T-cell (primary cell): ENCODE measurements at regions not wholly inside any gene's neighbourhood (a gene's known extent, or its start where the extent isn't known, plus 50 kb on each side); places are given as distances from the start of the nearest gene placed in this dataset.

Experiments used
- ATAC-seq, 4 experiments: fragments of 200-7000 bp in 3 of 4; fragments of 150-1000 bp in 1 of 4; cut with Tn5 transposase; replicated peaks in 1 of 4; 1 replicate in 3 of 4; 2 replicates in 1 of 4; pipeline ENCODE4 v1.10.0; 2021; ENCODE audit warnings: moderate library complexity in 3 of 4, mild to moderate bottlenecking in 2 of 4, moderate number of reproducible peaks in 1 of 4
- CTCF ChIA-PET, 2 donors: fragments of 300-600 bp; sonication (Branson Sonifier 250); formaldehyde crosslinking; loops; one replicate each; lab custom pipeline; 2022; ENCODE audit warnings: antibody characterized with exemption in 2 of 2; lab: Charles Lee
- POLR2A ChIA-PET, 2 donors: fragments of 300-600 bp; sonication (Branson Sonifier 250); formaldehyde crosslinking; loops; one replicate each; lab custom pipeline; 2022; ENCODE audit warnings: antibody characterized with exemption in 2 of 2; lab: Charles Lee
- DNase-seq, 35 experiments: peaks; one replicate each; pipeline versions ENCODE4 v3.0.0 to v3.0.0-alpha.2; 2013 to 2023
- H3K27ac ChIP-seq: one replicate; pipeline ENCODE4 v1.5.1; 2013; ENCODE audit warnings: low read length
- H3K27me3 ChIP-seq, 2 experiments: replicated peaks in 1 of 2; 1 replicate in 1 of 2; 2 replicates in 1 of 2; pipeline versions ENCODE4 v1.6.1 to v1.7.0; 2013; ENCODE audit warnings: low read length in 1 of 2, mixed read lengths in 1 of 2; ENCODE audit not compliant: control insufficient read depth in 2 of 2, insufficient read depth in 2 of 2; ENCODE audit errors: extremely low read depth in 1 of 2
- H3K36me3 ChIP-seq, 2 donors: 1 replicate in 1 of 2; 2 replicates in 1 of 2; pipeline versions ENCODE4 v1.6.1 to v1.7.0; 2013; ENCODE audit warnings: low read length in 1 of 2; ENCODE audit not compliant: control insufficient read depth in 2 of 2, insufficient read depth in 1 of 2; ENCODE audit errors: extremely low read depth in 1 of 2
- H3K4me1 ChIP-seq, 2 experiments: 1 replicate in 1 of 2; 2 replicates in 1 of 2; pipeline versions ENCODE4 v1.6.1 to v1.7.0; 2013; ENCODE audit warnings: low read length in 2 of 2, mixed read lengths in 1 of 2; ENCODE audit not compliant: insufficient read depth in 2 of 2, control insufficient read depth in 1 of 2; ENCODE audit errors: extremely low read depth in 1 of 2
- H3K4me3 ChIP-seq, 2 donors: 1 replicate in 1 of 2; 2 replicates in 1 of 2; pipeline versions ENCODE4 v1.5.1 to v1.7.0; 2013; ENCODE audit warnings: mild to moderate bottlenecking in 2 of 2, low read length in 1 of 2, moderate library complexity in 1 of 2; ENCODE audit not compliant: control insufficient read depth in 1 of 2; ENCODE audit errors: extremely low read depth in 1 of 2
- H3K9me3 ChIP-seq: 2 replicates; pipeline ENCODE4 v1.7.0; 2013
- H3K27ac Mint-ChIP-seq, 2 donors: one replicate each; pipeline ENCODE4 v1.8.0; 2020 to 2021; ENCODE audit warnings: mild to moderate bottlenecking in 2 of 2, mixed read lengths in 2 of 2
- H3K27me3 Mint-ChIP-seq, 2 donors: one replicate each; pipeline ENCODE4 v1.8.0; 2021 to 2022; ENCODE audit warnings: mixed read lengths in 2 of 2
- H3K36me3 Mint-ChIP-seq: one replicate; pipeline ENCODE4 v1.8.0; 2021; ENCODE audit warnings: mixed read lengths
- H3K4me1 Mint-ChIP-seq, 3 donors: one replicate each; pipeline ENCODE4 v1.8.0; 2020 to 2022; ENCODE audit warnings: mixed read lengths in 3 of 3, mild to moderate bottlenecking in 1 of 3
- H3K4me3 Mint-ChIP-seq, 3 donors: one replicate each; pipeline ENCODE4 v1.8.0; 2020 to 2022; ENCODE audit warnings: mild to moderate bottlenecking in 3 of 3, mixed read lengths in 3 of 3, moderate library complexity in 3 of 3
- H3K9me3 Mint-ChIP-seq, 3 donors: one replicate each; pipeline ENCODE4 v1.8.0; 2020 to 2022; ENCODE audit warnings: mixed read lengths in 3 of 3
- WGBS: methylation state at CpG from one replicate; pipeline ENCODE4 v1.1.5; 2013; ENCODE audit warnings: missing lambda C conversion rate; ENCODE audit not compliant: insufficient coverage; 5-methylcytosine and 5-hydroxymethylcytosine counted together

- H3K9me3 Mint-ChIP-seq: no peaks in the 10 kb centered on the region
- Histone ChIP-seq H3K27me3 (peaks cover 0 to 20% of the 10 kb centered on the region in 2 experiments), H3K27ac (no peak overlapping the region), H3K36me3 (no peaks in the 10 kb centered on the region), H3K4me3 (no peak overlapping the region), H3K4me1 (no peaks in the 10 kb centered on the region), H3K9me3 (no peaks in the 10 kb centered on the region)
- no CpG with 5 or more reads among the region's 1 CpG for WGBS
- H3K27me3 Mint-ChIP-seq: peaks cover 9 to 22% of the 10 kb centered on the region in 2 donors
- DNase-seq (no peak), ATAC-seq (no peak)
- no peaks in the 10 kb centered on the region for H3K4me1 Mint-ChIP-seq
- no peak overlapping the region for H3K4me3 Mint-ChIP-seq
- ChIA-PET CTCF (interaction anchor here in 1 of 2 donors (0.6 to 0.7 kb wide), 4 partner anchors 195 to 745 kb away, joined by 4 to 8 read pairs (median 6); no protein-coding TSS in a partner anchor), POLR2A (interaction anchor here in 1 of 2 donors (0.6 to 0.7 kb wide), 2 partner anchors 515 to 1346 kb away, joined by 3 to 9 read pairs; no protein-coding TSS in a partner anchor)
- H3K27ac Mint-ChIP-seq: no peak overlapping the region
- H3K36me3 Mint-ChIP-seq: no peaks in the 10 kb centered on the region
These were observed 251.7 kb downstream of the ALDH8A1 start for GRCh38 chr6:134698228-134698627.

- Histone ChIP-seq H3K9me3 (no peaks in the 10 kb centered on the region), H3K4me1 (no peaks in the 10 kb centered on the region), H3K36me3 (no peaks in the 10 kb centered on the region), H3K4me3 (no peak overlapping the region), H3K27ac (no peak overlapping the region), H3K27me3 (peaks cover 0 to 14% of the 10 kb centered on the region in 2 experiments)
- no peak overlapping the region for H3K27ac Mint-ChIP-seq
- H3K27me3 Mint-ChIP-seq: peaks cover 16 to 32% of the 10 kb centered on the region in 2 donors
- no CpG with 5 or more reads among the region's 3 CpGs for WGBS
- ChIA-PET POLR2A (no interaction called here), CTCF (no interaction called here)
- no peaks in the 10 kb centered on the region for H3K9me3 Mint-ChIP-seq
- ATAC-seq (no peak), DNase-seq (no peak)
- no peaks in the 10 kb centered on the region for H3K4me1 Mint-ChIP-seq
- no peak overlapping the region for H3K4me3 Mint-ChIP-seq
- no peaks in the 10 kb centered on the region for H3K36me3 Mint-ChIP-seq
These were observed 257.9 kb downstream of the ALDH8A1 start for GRCh38 chr6:134692008-134692407.

- ChIA-PET CTCF (interaction anchor here in 1 of 2 donors (0.6 kb wide), 2 partner anchors 72 to 1535 kb away, joined by 4 to 11 read pairs; no protein-coding TSS in a partner anchor), POLR2A (no interaction called here)
- Mint-ChIP-seq H3K9me3 (no peaks in the 10 kb centered on the region), H3K27ac (no peak overlapping the region), H3K36me3 (no peaks in the 10 kb centered on the region), H3K4me3 (no peak overlapping the region), H3K4me1 (no peaks in the 10 kb centered on the region), H3K27me3 (peaks cover 17 to 27% of the 10 kb centered on the region in 2 donors)
- ATAC-seq: no peak
- no peak overlapping the region for H3K4me3 ChIP-seq
- peaks cover 0 to 16% of the 10 kb centered on the region in 2 experiments for H3K27me3 ChIP-seq
- DNase-seq: no peak
- H3K9me3 ChIP-seq: no peaks in the 10 kb centered on the region
- 63% methylated on average over 2 of the region's 2 CpGs for WGBS
- H3K36me3 ChIP-seq: no peaks in the 10 kb centered on the region
- no peak overlapping the region for H3K27ac ChIP-seq
- no peaks in the 10 kb centered on the region for H3K4me1 ChIP-seq
These were observed 258.7 kb downstream of the ALDH8A1 start for GRCh38 chr6:134691180-134691579.

- no peaks in the 10 kb centered on the region for H3K36me3 Mint-ChIP-seq
- no peak overlapping the region for H3K27ac ChIP-seq
- ChIA-PET POLR2A (no interaction called here), CTCF (no interaction called here)
- no peak overlapping the region for H3K27ac Mint-ChIP-seq
- no peaks in the 10 kb centered on the region for H3K9me3 ChIP-seq
- H3K27me3 ChIP-seq: peaks cover 0 to 16% of the 10 kb centered on the region in 2 experiments
- DNase-seq: no peak
- H3K4me1 Mint-ChIP-seq: no peaks in the 10 kb centered on the region
- H3K27me3 Mint-ChIP-seq: peaks cover 20 to 31% of the 10 kb centered on the region in 2 donors
- no peaks in the 10 kb centered on the region for H3K9me3 Mint-ChIP-seq
- no peaks in the 10 kb centered on the region for H3K4me1 ChIP-seq
- no peak overlapping the region for H3K4me3 ChIP-seq
- 83% methylated on average over 1 of the region's 3 CpGs for WGBS
- no peak for ATAC-seq
- no peaks in the 10 kb centered on the region for H3K36me3 ChIP-seq
- H3K4me3 Mint-ChIP-seq: no peak overlapping the region
These were observed 259.9 kb downstream of the ALDH8A1 start for GRCh38 chr6:134690048-134690447.

GRCh38 chr6:134689641-134690040 lies 260.3 kb downstream of the ALDH8A1 start:
- Histone ChIP-seq H3K9me3 (no peaks in the 10 kb centered on the region), H3K27ac (no peak overlapping the region), H3K36me3 (no peaks in the 10 kb centered on the region), H3K4me3 (no peak overlapping the region), H3K4me1 (no peaks in the 10 kb centered on the region), H3K27me3 (peaks cover 0 to 16% of the 10 kb centered on the region in 2 experiments)
- POLR2A ChIA-PET: no interaction called here
- Mint-ChIP-seq H3K36me3 (no peaks in the 10 kb centered on the region), H3K27ac (no peak overlapping the region), H3K9me3 (no peaks in the 10 kb centered on the region), H3K4me1 (no peaks in the 10 kb centered on the region), H3K4me3 (no peak overlapping the region), H3K27me3 (peaks cover 20 to 31% of the 10 kb centered on the region in 2 donors)
- CTCF ChIA-PET: no interaction called here
- no peak for DNase-seq
- ATAC-seq: no peak
- 100% methylated on average over 2 of the region's 4 CpGs for WGBS

GRCh38 chr6:134689177-134689576 lies 260.7 kb downstream of the ALDH8A1 start:
- Histone ChIP-seq H3K4me3 (no peak overlapping the region), H3K27ac (no peak overlapping the region), H3K4me1 (no peaks in the 10 kb centered on the region), H3K36me3 (no peaks in the 10 kb centered on the region), H3K27me3 (peaks cover 0 to 16% of the 10 kb centered on the region in 2 experiments), H3K9me3 (no peaks in the 10 kb centered on the region)
- ChIA-PET POLR2A (no interaction called here), CTCF (no interaction called here)
- WGBS: 75% methylated on average over 2 of the region's 4 CpGs
- no peak overlapping the region for H3K4me3 Mint-ChIP-seq
- no peak overlapping the region for H3K27ac Mint-ChIP-seq
- no peaks in the 10 kb centered on the region for H3K9me3 Mint-ChIP-seq
- peaks cover 19 to 29% of the 10 kb centered on the region in 2 donors for H3K27me3 Mint-ChIP-seq
- no peaks in the 10 kb centered on the region for H3K4me1 Mint-ChIP-seq
- no peak for ATAC-seq
- no peaks in the 10 kb centered on the region for H3K36me3 Mint-ChIP-seq
- DNase-seq: no peak

- no peak overlapping the region for H3K27ac ChIP-seq
- H3K4me1 ChIP-seq: no peaks in the 10 kb centered on the region
- no peaks in the 10 kb centered on the region for H3K36me3 ChIP-seq
- ChIA-PET POLR2A (no interaction called here), CTCF (no interaction called here)
- H3K27me3 ChIP-seq: peaks cover 0 to 15% of the 10 kb centered on the region in 2 experiments
- Mint-ChIP-seq H3K4me3 (no peak overlapping the region), H3K9me3 (no peaks in the 10 kb centered on the region), H3K27ac (no peak overlapping the region), H3K4me1 (no peaks in the 10 kb centered on the region), H3K36me3 (no peaks in the 10 kb centered on the region), H3K27me3 (peaks cover 17 to 31% of the 10 kb centered on the region in 2 donors)
- H3K9me3 ChIP-seq: no peaks in the 10 kb centered on the region
- no CpG with 5 or more reads among the region's 6 CpGs for WGBS
- DNase-seq (no peak), ATAC-seq (no peak)
- no peak overlapping the region for H3K4me3 ChIP-seq
These were observed 263.8 kb downstream of the ALDH8A1 start for GRCh38 chr6:134686071-134686470.
